ENCODE measurements at regions not wholly inside any gene's neighbourhood (a gene's known extent, or its start where the extent isn't known, plus 50 kb on each side); places are given as distances from the start of the nearest gene placed in this dataset.

DNA sequence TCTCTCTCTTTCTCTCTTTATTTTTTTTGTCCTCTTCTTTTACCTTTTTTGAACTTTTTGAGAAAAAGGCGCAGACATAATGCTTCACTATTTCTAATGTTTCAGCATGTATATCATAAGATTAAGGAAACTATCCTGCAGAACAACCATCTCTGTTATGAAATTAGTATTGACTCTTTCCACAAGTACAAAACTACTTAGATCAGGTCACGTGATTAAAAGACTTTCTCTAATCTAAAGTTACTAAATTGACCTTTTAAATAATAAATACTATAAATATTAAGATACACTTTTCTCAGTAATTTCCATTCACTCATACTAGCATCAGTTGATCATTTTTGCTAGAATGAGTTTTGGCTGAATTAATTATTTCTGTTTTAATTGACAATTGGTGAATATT is 844.5 kb upstream of the LRFN5 start:
- Mint-ChIP-seq H3K36me3 (ENCODE audit: low read depth) (no peaks in the 10 kb centered on the region), H3K27ac (no peak overlapping the region), H3K9me3 (no peaks in the 10 kb centered on the region), H3K27me3 (ENCODE audit: low read depth, poor library complexity) (no peaks in the 10 kb centered on the region), H3K4me3 (no peak overlapping the region), H3K4me1 (no peaks in the 10 kb centered on the region)
- TF ChIP-seq CTCF (IDR thresholded peaks at IDR 0.05) = no peak
- no peak for DNase-seq

DNA sequence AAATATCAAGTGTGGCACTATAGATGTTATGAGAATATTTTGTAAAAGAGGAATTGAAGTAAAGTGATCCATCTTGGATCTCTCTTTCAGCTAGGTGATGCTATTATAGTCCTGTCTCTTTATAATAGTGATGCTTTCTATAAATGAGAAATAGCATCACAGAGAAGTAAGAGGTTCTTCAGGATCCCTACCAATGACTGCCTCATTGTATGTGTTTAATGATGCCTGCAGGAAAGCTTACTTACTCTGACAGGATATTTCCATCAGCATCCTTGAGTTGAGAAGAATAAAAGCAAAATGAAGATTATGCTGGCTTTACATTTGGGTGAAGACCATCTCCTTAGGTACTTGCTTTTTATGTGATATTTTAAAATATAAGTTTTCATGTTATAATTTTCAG is 846.0 kb upstream of the LRFN5 start:
- Mint-ChIP-seq H3K27me3 (ENCODE audit: low read depth, poor library complexity) (no peaks in the 10 kb centered on the region), H3K36me3 (ENCODE audit: low read depth) (no peaks in the 10 kb centered on the region), H3K9me3 (peaks cover 11% of the 10 kb centered on the region), H3K27ac (no peak overlapping the region), H3K4me1 (no peaks in the 10 kb centered on the region), H3K4me3 (no peak overlapping the region)
- DNase-seq = no peak
- TF ChIP-seq CTCF (IDR thresholded peaks at IDR 0.05) = no peak

GRCh38 chr14:40758076-40758475 is 848.6 kb upstream of the LRFN5 start:
- H3K9me3 Mint-ChIP-seq = peaks cover 25% of the 10 kb centered on the region
- H3K4me3 Mint-ChIP-seq = no peak overlapping the region
- no peak overlapping the region for H3K27ac Mint-ChIP-seq
- H3K4me1 Mint-ChIP-seq = no peaks in the 10 kb centered on the region
- no peak for DNase-seq
- TF ChIP-seq CTCF (IDR thresholded peaks at IDR 0.05) = no peak
- H3K36me3 Mint-ChIP-seq (ENCODE audit: low read depth) = no peaks in the 10 kb centered on the region
- H3K27me3 Mint-ChIP-seq (ENCODE audit: low read depth, poor library complexity) = no peaks in the 10 kb centered on the region

- no peak overlapping the region for H3K27ac Mint-ChIP-seq
- peaks cover 25% of the 10 kb centered on the region for H3K9me3 Mint-ChIP-seq
- H3K27me3 Mint-ChIP-seq (ENCODE audit: low read depth, poor library complexity) = no peaks in the 10 kb centered on the region
- no peaks in the 10 kb centered on the region for H3K4me1 Mint-ChIP-seq
- no peak overlapping the region for H3K4me3 Mint-ChIP-seq
- H3K36me3 Mint-ChIP-seq (ENCODE audit: low read depth) = no peaks in the 10 kb centered on the region
- no peak for TF ChIP-seq CTCF (IDR thresholded peaks at IDR 0.05)
- no peak for DNase-seq
Observed at GRCh38 chr14:40757376-40757950, 849.2 kb upstream of the LRFN5 start.

DNA sequence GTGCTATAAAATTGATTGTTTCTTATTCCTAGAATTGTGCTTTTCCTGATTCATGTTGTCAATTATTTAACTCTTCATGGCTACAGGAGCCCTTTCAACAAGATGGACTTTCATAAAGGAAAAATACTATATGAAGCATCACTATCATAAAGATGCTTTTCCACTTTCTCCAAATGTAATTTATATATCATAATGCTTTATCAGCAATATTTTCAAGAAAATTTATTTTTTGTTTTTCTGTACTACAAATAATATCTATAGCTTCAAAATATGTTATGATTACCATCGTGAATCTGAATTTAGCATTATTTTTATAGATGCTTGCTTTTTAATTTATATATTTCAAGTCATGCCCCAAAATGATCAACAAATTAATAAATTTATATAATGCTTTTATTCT is 873.5 kb upstream of the LRFN5 start:
- H3K4me3 Mint-ChIP-seq = no peak overlapping the region
- TF ChIP-seq CTCF (IDR thresholded peaks at IDR 0.05) = no peak
- DNase-seq = no peak
- peaks cover 8% of the 10 kb centered on the region for H3K36me3 Mint-ChIP-seq (ENCODE audit: low read depth)
- H3K27ac Mint-ChIP-seq = no peak overlapping the region
- no peaks in the 10 kb centered on the region for H3K27me3 Mint-ChIP-seq (ENCODE audit: low read depth, poor library complexity)
- peaks cover 17% of the 10 kb centered on the region for H3K9me3 Mint-ChIP-seq
- H3K4me1 Mint-ChIP-seq = no peaks in the 10 kb centered on the region

- H3K9me3 Mint-ChIP-seq = peaks cover 38% of the 10 kb centered on the region
- H3K4me1 Mint-ChIP-seq = no peaks in the 10 kb centered on the region
- no peak for TF ChIP-seq CTCF (IDR thresholded peaks at IDR 0.05)
- H3K4me3 Mint-ChIP-seq = no peak overlapping the region
- no peak for DNase-seq
- H3K36me3 Mint-ChIP-seq (ENCODE audit: low read depth) = no peaks in the 10 kb centered on the region
- H3K27me3 Mint-ChIP-seq (ENCODE audit: low read depth, poor library complexity) = no peaks in the 10 kb centered on the region
- H3K27ac Mint-ChIP-seq = no peak overlapping the region
Observed at GRCh38 chr14:40727107-40727506, 879.6 kb upstream of the LRFN5 start.
